ENCODE measurements at regions not wholly inside any gene's neighbourhood (a gene's known extent, or its start where the extent isn't known, plus 50 kb on each side); places are given as distances from the start of the nearest gene placed in this dataset.

GRCh38 chr11:96461871-96462270 lies 72.1 kb downstream of the JRKL start:
- in situ Hi-C loops (cut with MboI; ENCODE audit: low sequenced_read_pairs in 4 of 4) (loop anchor here in 1 of 4 donors (25.0 kb wide), 1 partner anchor 675 kb away; no protein-coding TSS in a partner anchor), intact Hi-C loops (cut with DNase I; ENCODE audit: low total_unique reads) (no loop called here)

DNA sequence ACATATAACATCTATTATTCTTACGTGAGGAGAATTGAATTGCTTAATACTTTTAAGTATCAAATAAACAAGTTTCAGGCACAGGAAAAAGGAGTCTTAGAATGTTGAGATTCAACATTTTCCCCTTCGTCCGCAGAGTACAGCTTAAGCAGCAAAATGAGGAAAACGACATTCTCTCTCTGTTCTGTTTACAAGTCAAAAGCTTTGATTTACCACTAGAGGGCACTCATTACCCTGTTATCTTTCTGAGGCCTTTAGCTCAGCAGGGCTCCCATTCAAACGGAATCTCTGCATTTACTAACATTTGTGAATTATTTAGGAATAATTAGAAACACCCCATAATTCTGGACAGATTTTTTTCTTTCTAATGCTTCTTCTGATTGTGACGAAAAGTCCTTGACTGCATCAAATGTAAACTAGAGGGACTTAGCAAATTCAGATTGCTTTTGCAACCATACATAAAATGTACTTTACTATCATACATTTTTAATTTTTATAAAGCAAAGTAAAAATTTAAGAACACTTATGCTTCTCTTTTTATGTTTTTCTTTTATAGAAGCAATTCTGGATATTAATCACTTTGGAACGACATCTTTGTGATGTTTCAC lies 75.0 kb downstream of the JRKL start:
- ATAC-seq (peak; percentile 78 to 81), DNase-seq (no peak)
- H3K4me1 ChIP-seq = no peaks in the 10 kb centered on the region
- in situ Hi-C loops (cut with MboI; ENCODE audit: low sequenced_read_pairs in 4 of 4) = loop anchor here in 1 of 4 donors (25.0 kb wide), 1 partner anchor 672 kb away; no protein-coding TSS in a partner anchor
- H3K4me3 ChIP-seq = peak overlapping the region in 2 of 4 donors; percentile 9 to 23
- H3K9me3 ChIP-seq = no peaks in the 10 kb centered on the region
- intact Hi-C loops (cut with DNase I; ENCODE audit: low total_unique reads) = loop anchor here (2.0 kb wide), 1 partner anchor 676 kb away; no protein-coding TSS in a partner anchor
- H3K27ac ChIP-seq = no peak overlapping the region
- H3K27me3 ChIP-seq = no peaks in the 10 kb centered on the region
- no peaks in the 10 kb centered on the region for H3K36me3 ChIP-seq
- TF ChIP-seq, protein P1, sequence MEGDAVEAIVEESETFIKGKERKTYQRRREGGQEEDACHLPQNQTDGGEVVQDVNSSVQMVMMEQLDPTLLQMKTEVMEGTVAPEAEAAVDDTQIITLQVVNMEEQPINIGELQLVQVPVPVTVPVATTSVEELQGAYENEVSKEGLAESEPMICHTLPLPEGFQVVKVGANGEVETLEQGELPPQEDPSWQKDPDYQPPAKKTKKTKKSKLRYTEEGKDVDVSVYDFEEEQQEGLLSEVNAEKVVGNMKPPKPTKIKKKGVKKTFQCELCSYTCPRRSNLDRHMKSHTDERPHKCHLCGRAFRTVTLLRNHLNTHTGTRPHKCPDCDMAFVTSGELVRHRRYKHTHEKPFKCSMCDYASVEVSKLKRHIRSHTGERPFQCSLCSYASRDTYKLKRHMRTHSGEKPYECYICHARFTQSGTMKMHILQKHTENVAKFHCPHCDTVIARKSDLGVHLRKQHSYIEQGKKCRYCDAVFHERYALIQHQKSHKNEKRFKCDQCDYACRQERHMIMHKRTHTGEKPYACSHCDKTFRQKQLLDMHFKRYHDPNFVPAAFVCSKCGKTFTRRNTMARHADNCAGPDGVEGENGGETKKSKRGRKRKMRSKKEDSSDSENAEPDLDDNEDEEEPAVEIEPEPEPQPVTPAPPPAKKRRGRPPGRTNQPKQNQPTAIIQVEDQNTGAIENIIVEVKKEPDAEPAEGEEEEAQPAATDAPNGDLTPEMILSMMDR (IDR thresholded peaks at IDR 0.05 in 4 of 5, conservative IDR thresholded peaks at IDR 0.05 in 1 of 5) = peak; percentile 24 to 71 (median 55)
- no peak for TF ChIP-seq POLR2A (IDR thresholded peaks at IDR 0.05)

More at GRCh38 chr11:96461871-96462270, 72.1 kb downstream of the JRKL start:
- H3K9me3 ChIP-seq = no peaks in the 10 kb centered on the region
- no peak overlapping the region for H3K4me3 ChIP-seq
- TF ChIP-seq, protein P1 (IDR thresholded peaks at IDR 0.05 in 4 of 5, conservative IDR thresholded peaks at IDR 0.05 in 1 of 5) = no peak
- no peak for TF ChIP-seq POLR2A (IDR thresholded peaks at IDR 0.05)
- no peaks in the 10 kb centered on the region for H3K36me3 ChIP-seq
- no peak overlapping the region for H3K27ac ChIP-seq
- no peak for DNase-seq
- H3K4me1 ChIP-seq = no peaks in the 10 kb centered on the region
- ATAC-seq = no peak
- H3K27me3 ChIP-seq = no peaks in the 10 kb centered on the region

DNA sequence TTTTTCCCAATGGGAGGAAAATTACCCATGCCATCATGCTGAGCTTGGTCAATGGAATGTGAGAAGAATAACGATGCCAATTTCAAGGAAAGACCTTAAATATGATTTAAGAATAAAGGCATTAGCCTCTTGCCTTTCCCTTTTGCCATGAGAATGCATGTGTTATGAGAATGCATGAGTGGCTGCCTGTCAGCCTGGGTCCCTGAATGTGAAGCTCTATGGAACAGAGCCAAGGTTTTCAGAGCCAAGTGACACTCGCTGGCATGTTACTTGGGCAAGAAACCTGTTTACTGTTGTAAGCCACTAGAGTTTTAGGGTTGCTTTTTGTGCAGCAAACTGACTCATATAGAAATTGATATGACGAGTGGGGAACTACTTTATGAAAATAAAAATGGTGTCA lies 75.7 kb downstream of the JRKL start:
- H3K4me3 ChIP-seq = no peak overlapping the region
- ATAC-seq = peak in 1 of 2 donors; percentile 59

GRCh38 chr11:96466607-96467006 lies 76.8 kb downstream of the JRKL start:
- TF ChIP-seq POLR2A (IDR thresholded peaks at IDR 0.05) = no peak
- TF ChIP-seq, protein P1 (IDR thresholded peaks at IDR 0.05 in 4 of 5, conservative IDR thresholded peaks at IDR 0.05 in 1 of 5) = no peak
- Histone ChIP-seq H3K9me3 (no peaks in the 10 kb centered on the region), H3K36me3 (no peaks in the 10 kb centered on the region), H3K27ac (no peak overlapping the region), H3K4me3 (no peak overlapping the region), H3K4me1 (no peaks in the 10 kb centered on the region), H3K27me3 (no peaks in the 10 kb centered on the region)
- intact Hi-C loops (cut with DNase I; ENCODE audit: low total_unique reads) (no loop called here), in situ Hi-C loops (cut with MboI; ENCODE audit: low sequenced_read_pairs in 4 of 4) (loop anchor here in 1 of 4 donors (25.0 kb wide), 1 partner anchor 671 kb away; no protein-coding TSS in a partner anchor)
- ATAC-seq = no peak
- DNase-seq = no peak

More for the DNA sequence above, 75.7 kb downstream of the JRKL start:
- Histone ChIP-seq H3K27ac (no peak overlapping the region), H3K9me3 (no peaks in the 10 kb centered on the region), H3K27me3 (no peaks in the 10 kb centered on the region), H3K4me1 (no peaks in the 10 kb centered on the region), H3K36me3 (no peaks in the 10 kb centered on the region)
- in situ Hi-C loops (cut with MboI; ENCODE audit: low sequenced_read_pairs in 4 of 4) (loop anchor here in 1 of 4 donors (25.0 kb wide), 1 partner anchor 672 kb away; no protein-coding TSS in a partner anchor), intact Hi-C loops (cut with DNase I; ENCODE audit: low total_unique reads) (loop anchor here (2.0 kb wide), 1 partner anchor 675 kb away; no protein-coding TSS in a partner anchor)
- TF ChIP-seq, protein P1 (IDR thresholded peaks at IDR 0.05 in 4 of 5, conservative IDR thresholded peaks at IDR 0.05 in 1 of 5) = no peak
- no peak for TF ChIP-seq POLR2A (IDR thresholded peaks at IDR 0.05)
- no peak for DNase-seq

Measured in gastrocnemius medialis (tissue), 4 donors.